GM12875 (cell line): ENCODE measurements at regions not wholly inside any gene's neighbourhood (a gene's known extent, or its start where the extent isn't known, plus 50 kb on each side); places are given as distances from the start of the nearest gene placed in this dataset.

ENCODE experiments used
- H3K4me3 ChIP-seq: one replicate; pipeline ENCODE4 v1.5.1; 2011; ENCODE audit warnings: low read depth, low read length, control low read depth
- CTCF ChIP-seq: IDR thresholded peaks from 2 replicates; pipeline ENCODE4 v1.5.1; 2011; ENCODE audit warnings: low read depth, mild to moderate bottlenecking, control low read depth, inconsistent platforms, low read length, moderate library complexity, borderline replicate concordance; ENCODE audit not compliant: insufficient read depth

- no peak overlapping the region for H3K4me3 ChIP-seq
- TF ChIP-seq CTCF, result no peak
Observed at GRCh38 chr16:52748741-52749140, 201.8 kb upstream of the TOX3 start.

- H3K4me3 ChIP-seq, result no peak overlapping the region
- TF ChIP-seq CTCF, result no peak
Observed at GRCh38 chr16:52747088-52747595, 200.2 kb upstream of the TOX3 start.

- no peak for TF ChIP-seq CTCF
- H3K4me3 ChIP-seq, result no peak overlapping the region
Observed at GRCh38 chr16:52743707-52744106, 196.8 kb upstream of the TOX3 start.

GRCh38 chr16:52742608-52743170, 195.7 kb upstream of the TOX3 start:
- no peak for TF ChIP-seq CTCF
- H3K4me3 ChIP-seq, result no peak overlapping the region

GRCh38 chr16:52742052-52742451, 195.1 kb upstream of the TOX3 start:
- TF ChIP-seq CTCF, result no peak
- no peak overlapping the region for H3K4me3 ChIP-seq

GRCh38 chr16:52741351-52741750, 194.4 kb upstream of the TOX3 start:
- no peak overlapping the region for H3K4me3 ChIP-seq
- no peak for TF ChIP-seq CTCF

- no peak for TF ChIP-seq CTCF
- H3K4me3 ChIP-seq, result no peak overlapping the region
Observed at GRCh38 chr16:52740766-52741165, 193.8 kb upstream of the TOX3 start.
